ENCODE measurements at regions not wholly inside any gene's neighbourhood (a gene's known extent, or its start where the extent isn't known, plus 50 kb on each side); places are given as distances from the start of the nearest gene placed in this dataset.

GRCh38 chr13:110819203-110820014, 95.5 kb downstream of the ANKRD10 start:
- TF ChIP-seq CTCF (conservative IDR thresholded peaks at IDR 0.05 in 1 of 2, IDR thresholded peaks at IDR 0.05 in 1 of 2; ENCODE audit: low read depth in 1 of 2, low read length in 2 of 2), result peak; percentile 97 to 98
- TF ChIP-seq EZH2 (IDR thresholded peaks at IDR 0.05; ENCODE audit: low read length, missing control alignments), result no peak

Measured in fibroblast of lung (primary cell).